HEK293T (cell line): ENCODE measurements at regions not wholly inside any gene's neighbourhood (a gene's known extent, or its start where the extent isn't known, plus 50 kb on each side); places are given as distances from the start of the nearest gene placed in this dataset.

Source experiments
- CTCF ChIA-PET: fragments of 350-600 bp; formaldehyde crosslinking; extraction: SDS; loops from one replicate; lab custom pipeline; 2021; ENCODE audit warnings: antibody characterized with exemption, inconsistent platforms; lab: Yijun Ruan, JAX
- POLR2A ChIA-PET: fragments of 350-600 bp; formaldehyde crosslinking; extraction: SDS; loops from one replicate; lab custom pipeline; 2020; ENCODE audit warnings: antibody characterized with exemption, inconsistent platforms; lab: Yijun Ruan, JAX
- DNase-seq: peaks from one replicate; pipeline ENCODE4 v3.0.0; 2012; ENCODE audit warnings: mixed read lengths; ENCODE audit errors: extremely low spot score
- ARNT ChIP-seq: fragments of 450-650 bp; IDR thresholded peaks from 2 replicates; pipeline ENCODE4 v1.6.1; 2017; ENCODE audit warnings: mild to moderate bottlenecking
- BHLHE40 ChIP-seq: fragments of 450-650 bp; IDR thresholded peaks from 2 replicates; pipeline ENCODE4 v1.6.1; 2016; ENCODE audit warnings: mild to moderate bottlenecking, moderate library complexity, borderline replicate concordance
- CTBP1 ChIP-seq: fragments of 450-650 bp; IDR thresholded peaks from 2 replicates; pipeline ENCODE4 v1.6.1; 2016; ENCODE audit warnings: borderline replicate concordance
- ELF4 ChIP-seq: fragments of 450-650 bp; IDR thresholded peaks from 2 replicates; pipeline ENCODE4 v1.6.1; 2017; ENCODE audit warnings: antibody characterized with exemption
- FOXA1 ChIP-seq: fragments of 450-650 bp; IDR thresholded peaks from 2 replicates; pipeline ENCODE4 v1.6.1; 2016; ENCODE audit warnings: mild to moderate bottlenecking
- FOXK2 ChIP-seq: fragments of 450-650 bp; IDR thresholded peaks from 2 replicates; pipeline ENCODE4 v1.6.1; 2016; ENCODE audit warnings: mild to moderate bottlenecking
- FOXM1 ChIP-seq: fragments of 450-650 bp; IDR thresholded peaks from 2 replicates; pipeline ENCODE4 v1.6.1; 2017; ENCODE audit warnings: mild to moderate bottlenecking, borderline replicate concordance
- HDGF ChIP-seq: fragments of 450-650 bp; IDR thresholded peaks from 2 replicates; pipeline ENCODE4 v1.6.1; 2017; ENCODE audit warnings: antibody characterized with exemption, borderline replicate concordance
- L3MBTL2 ChIP-seq: fragments of 450-650 bp; conservative IDR thresholded peaks from 2 replicates; pipeline ENCODE4 v1.6.1; 2016; ENCODE audit warnings: mild to moderate bottlenecking
- LEF1 ChIP-seq: fragments of 450-650 bp; IDR thresholded peaks from 2 replicates; pipeline ENCODE4 v1.6.1; 2017; ENCODE audit warnings: mild to moderate bottlenecking, borderline replicate concordance
- NFRKB ChIP-seq: fragments of 450-650 bp; IDR thresholded peaks from 2 replicates; pipeline ENCODE4 v1.6.1; 2016; ENCODE audit warnings: mild to moderate bottlenecking, moderate library complexity
- SP1 ChIP-seq: fragments of 450-650 bp; IDR thresholded peaks from 2 replicates; pipeline ENCODE4 v1.6.1; 2017
- SUZ12 ChIP-seq: fragments of 450-650 bp; IDR thresholded peaks from 2 replicates; pipeline ENCODE4 v1.6.1; 2016; ENCODE audit warnings: mild to moderate bottlenecking
- TARDBP ChIP-seq: fragments of 450-650 bp; IDR thresholded peaks from 2 replicates; pipeline ENCODE4 v1.6.1; 2016
- ZNF384 ChIP-seq: fragments of 450-650 bp; IDR thresholded peaks from 2 replicates; pipeline ENCODE4 v1.6.1; 2016
- TF ChIP-seq, protein P1 (sequence below): fragments of 450-650 bp; IDR thresholded peaks from 2 replicates; pipeline ENCODE4 v1.6.1; 2016

DNA sequence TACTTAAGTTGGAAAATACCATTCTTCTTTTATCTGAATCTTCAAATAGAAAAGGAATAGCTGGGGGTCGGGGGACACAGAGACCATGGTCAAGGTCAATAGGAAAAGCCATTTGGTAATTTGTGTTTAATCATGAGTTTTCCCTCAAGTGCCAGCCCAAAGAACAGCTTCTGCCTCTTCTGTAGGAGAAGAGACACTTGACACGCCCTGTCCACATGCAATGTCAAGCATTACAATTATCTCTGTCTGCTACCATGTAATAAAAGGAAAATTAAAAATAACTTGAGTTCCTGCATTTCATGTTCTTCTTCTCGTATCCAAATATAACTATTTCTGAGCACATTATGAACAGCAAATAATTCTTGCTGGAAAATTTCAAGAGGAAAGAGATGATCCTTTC, 241.7 kb downstream of the IPMK start:
- no peak for TF ChIP-seq CTBP1
- no peak for TF ChIP-seq TARDBP
- TF ChIP-seq SUZ12 = no peak
- TF ChIP-seq ELF4 = no peak
- TF ChIP-seq FOXK2 = no peak
- no peak for TF ChIP-seq LEF1
- TF ChIP-seq FOXM1 = no peak
- no peak for TF ChIP-seq SP1
- no peak for TF ChIP-seq BHLHE40
- no peak for TF ChIP-seq L3MBTL2
- TF ChIP-seq ARNT = no peak
- CTCF ChIA-PET = no interaction called here
- DNase-seq = no peak
- POLR2A ChIA-PET = no interaction called here

DNA sequence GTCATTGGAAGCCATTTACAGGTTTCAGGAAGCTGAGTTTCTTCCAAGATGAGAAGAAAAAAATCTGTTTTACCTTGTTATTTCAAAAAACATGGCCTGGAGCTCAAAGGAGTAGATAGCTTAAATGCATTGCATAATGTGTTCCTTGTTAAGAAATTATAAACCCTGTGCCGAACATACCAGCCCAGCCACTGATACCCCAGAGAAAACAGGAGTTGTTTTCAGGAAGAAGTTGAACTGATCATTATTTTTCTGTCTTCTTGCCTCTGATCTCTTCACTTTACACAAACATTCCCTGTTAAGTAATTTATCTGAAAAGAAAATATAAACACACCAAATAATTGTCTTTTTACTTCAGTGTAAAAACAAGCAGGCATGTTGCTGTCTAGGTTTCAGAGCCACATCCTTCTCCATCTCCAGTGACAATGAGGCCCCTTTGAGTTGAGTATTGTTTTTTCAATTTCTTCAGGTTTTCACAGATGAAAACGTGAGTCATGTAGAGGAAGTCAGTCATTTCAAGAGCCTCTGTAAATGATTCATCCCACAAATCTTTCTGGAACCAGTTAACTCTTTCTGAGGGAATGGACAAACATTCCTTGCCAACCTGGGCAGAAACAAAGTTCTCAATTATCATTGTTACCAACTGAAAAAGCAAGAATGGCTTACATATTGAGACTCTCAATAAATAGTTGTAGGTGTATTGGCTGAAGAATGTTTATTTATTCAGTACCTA, 244.2 kb downstream of the IPMK start:
- TF ChIP-seq FOXM1 (no peak), NFRKB (no peak), ELF4 (no peak), ARNT (no peak), FOXK2 (no peak), SP1 (no peak), SUZ12 (no peak), LEF1 (no peak)
- TF ChIP-seq, protein P1, sequence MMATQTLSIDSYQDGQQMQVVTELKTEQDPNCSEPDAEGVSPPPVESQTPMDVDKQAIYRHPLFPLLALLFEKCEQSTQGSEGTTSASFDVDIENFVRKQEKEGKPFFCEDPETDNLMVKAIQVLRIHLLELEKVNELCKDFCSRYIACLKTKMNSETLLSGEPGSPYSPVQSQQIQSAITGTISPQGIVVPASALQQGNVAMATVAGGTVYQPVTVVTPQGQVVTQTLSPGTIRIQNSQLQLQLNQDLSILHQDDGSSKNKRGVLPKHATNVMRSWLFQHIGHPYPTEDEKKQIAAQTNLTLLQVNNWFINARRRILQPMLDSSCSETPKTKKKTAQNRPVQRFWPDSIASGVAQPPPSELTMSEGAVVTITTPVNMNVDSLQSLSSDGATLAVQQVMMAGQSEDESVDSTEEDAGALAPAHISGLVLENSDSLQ = no peak
- ChIA-PET POLR2A (no interaction called here), CTCF (no interaction called here)
- DNase-seq = no peak

DNA sequence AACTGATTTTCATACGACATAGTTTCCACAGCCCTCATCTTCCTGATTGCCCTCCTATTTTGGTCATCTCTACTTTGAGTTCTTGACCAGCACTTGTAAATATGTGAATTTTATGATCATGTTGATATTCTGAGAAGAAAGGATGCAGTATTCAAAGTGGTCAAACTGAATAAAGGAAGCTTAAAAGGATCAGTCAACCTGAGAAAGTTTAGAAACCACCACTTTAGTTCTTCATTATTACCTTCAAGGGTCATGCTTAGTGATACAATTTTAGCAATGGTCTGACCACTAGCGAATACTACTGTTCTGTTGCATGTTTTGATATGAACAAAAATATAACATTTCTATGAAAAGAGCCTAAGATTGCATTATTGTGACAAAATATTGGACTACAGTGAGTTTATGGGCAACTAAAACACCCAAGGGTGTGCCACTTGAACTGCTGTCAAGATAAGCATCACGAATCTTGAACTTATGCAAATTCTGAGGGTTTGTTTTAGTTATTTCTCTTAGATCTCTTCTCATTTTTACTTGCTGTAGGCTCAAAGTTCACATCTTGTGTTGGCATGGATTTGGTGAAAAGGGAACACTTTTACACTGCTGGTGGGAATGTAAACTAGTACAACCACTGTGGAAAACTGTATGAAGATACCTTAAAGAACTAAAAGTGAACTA, 247.7 kb downstream of the IPMK start:
- ChIA-PET POLR2A (no interaction called here), CTCF (interaction anchor here (0.8 kb wide), 1 partner anchor 335 kb away, joined by 3 read pairs; no protein-coding TSS in a partner anchor)
- TF ChIP-seq ARNT (no peak), BHLHE40 (no peak), ZNF384 (no peak), TARDBP (no peak), HDGF (no peak), NFRKB (no peak), FOXK2 (no peak), LEF1 (no peak), FOXA1 (no peak), FOXM1 (no peak), SUZ12 (no peak), SP1 (no peak), ELF4 (no peak), L3MBTL2 (no peak), CTBP1 (no peak)
- TF ChIP-seq, protein P1 = no peak
- no peak for DNase-seq

DNA sequence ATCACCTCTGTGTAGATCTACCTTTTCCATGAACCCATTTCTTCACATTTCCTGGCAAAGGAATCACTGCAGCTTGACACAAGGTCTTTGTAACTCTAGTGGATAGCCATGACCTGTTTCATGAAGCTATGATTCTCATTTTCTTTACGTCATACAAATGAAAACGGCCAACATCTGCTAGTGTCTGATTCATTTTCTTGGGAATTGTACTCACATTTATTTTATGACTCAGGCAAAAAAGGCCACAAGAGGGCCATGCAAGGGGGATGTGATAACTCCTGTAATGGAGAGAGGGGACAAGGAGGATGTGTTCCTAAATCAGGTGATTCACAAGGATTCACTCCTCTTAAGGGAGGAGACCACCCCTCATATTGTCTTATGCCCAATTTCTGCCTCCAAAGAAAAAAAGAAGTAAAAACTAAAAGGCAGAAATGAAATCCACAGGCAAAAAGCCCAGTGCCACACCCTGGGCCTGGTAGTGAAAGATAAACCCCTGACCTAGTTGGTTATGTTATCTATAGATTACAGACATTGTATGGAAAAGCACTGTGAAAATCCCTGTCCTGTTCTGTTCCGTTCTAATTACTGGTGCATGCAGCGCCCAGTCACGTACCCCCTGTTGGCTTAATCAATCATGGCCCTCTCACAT, 249.9 kb downstream of the IPMK start:
- POLR2A ChIA-PET = no interaction called here

DNA sequence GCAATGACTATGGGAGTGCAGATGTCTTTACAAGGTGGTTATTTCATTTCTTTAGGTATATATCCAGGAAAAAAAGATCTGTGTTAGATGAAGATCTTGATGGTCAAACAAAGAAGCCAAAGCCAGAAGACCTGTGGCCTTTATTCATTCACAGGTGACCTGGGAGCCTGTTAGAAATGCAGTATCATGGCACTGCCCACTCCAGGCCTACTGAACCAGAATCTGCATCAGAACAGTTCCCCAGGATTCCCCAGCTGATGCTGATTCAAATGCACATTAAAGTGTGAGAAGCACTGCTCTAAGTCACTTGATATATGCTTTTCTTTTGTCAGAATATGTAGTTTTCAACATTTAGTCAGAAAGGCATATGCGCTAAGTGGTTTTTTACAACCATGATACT, 251.1 kb downstream of the IPMK start:
- ChIA-PET POLR2A (no interaction called here), CTCF (no interaction called here)
- DNase-seq = no peak
- TF ChIP-seq LEF1 (no peak), L3MBTL2 (no peak), NFRKB (no peak), BHLHE40 (no peak), ARNT (no peak), ELF4 (no peak), ZNF384 (no peak), HDGF (no peak), FOXM1 (no peak), TARDBP (no peak), FOXA1 (no peak), SUZ12 (no peak), SP1 (no peak), FOXK2 (no peak), CTBP1 (no peak)
- TF ChIP-seq, protein P1 = no peak

More for the DNA sequence above, 249.9 kb downstream of the IPMK start:
- CTCF ChIA-PET = no interaction called here
- TF ChIP-seq TARDBP (no peak), SUZ12 (no peak), FOXK2 (no peak)
- no peak for DNase-seq
